ENCODE measurements at regions not wholly inside any gene's neighbourhood (a gene's known extent, or its start where the extent isn't known, plus 50 kb on each side); places are given as distances from the start of the nearest gene placed in this dataset.

DNA sequence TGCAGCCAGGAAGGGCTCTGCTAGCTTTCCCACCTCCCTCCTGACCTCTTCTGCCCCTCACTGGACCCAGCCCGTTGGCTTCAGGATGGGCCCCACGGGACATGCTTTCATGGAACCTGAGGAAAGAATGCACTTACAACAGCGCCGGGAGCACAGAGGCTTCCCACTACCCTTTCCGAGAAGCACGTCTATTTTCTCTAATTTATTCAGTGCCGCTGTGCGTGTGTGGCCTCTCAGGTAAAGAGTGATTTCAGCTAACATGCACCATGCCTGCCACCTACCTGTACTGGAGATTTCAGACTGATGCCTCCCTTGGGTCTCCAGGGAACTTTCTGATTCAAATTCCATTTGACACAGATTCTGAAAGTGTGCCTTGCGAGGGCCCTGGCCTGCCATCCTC is 140.1 kb downstream of the CYLD start:
- H3K36me3 Mint-ChIP-seq (ENCODE audit: low read depth): no peaks in the 10 kb centered on the region
- H3K4me3 Mint-ChIP-seq: no peak overlapping the region
- TF ChIP-seq, protein P1, sequence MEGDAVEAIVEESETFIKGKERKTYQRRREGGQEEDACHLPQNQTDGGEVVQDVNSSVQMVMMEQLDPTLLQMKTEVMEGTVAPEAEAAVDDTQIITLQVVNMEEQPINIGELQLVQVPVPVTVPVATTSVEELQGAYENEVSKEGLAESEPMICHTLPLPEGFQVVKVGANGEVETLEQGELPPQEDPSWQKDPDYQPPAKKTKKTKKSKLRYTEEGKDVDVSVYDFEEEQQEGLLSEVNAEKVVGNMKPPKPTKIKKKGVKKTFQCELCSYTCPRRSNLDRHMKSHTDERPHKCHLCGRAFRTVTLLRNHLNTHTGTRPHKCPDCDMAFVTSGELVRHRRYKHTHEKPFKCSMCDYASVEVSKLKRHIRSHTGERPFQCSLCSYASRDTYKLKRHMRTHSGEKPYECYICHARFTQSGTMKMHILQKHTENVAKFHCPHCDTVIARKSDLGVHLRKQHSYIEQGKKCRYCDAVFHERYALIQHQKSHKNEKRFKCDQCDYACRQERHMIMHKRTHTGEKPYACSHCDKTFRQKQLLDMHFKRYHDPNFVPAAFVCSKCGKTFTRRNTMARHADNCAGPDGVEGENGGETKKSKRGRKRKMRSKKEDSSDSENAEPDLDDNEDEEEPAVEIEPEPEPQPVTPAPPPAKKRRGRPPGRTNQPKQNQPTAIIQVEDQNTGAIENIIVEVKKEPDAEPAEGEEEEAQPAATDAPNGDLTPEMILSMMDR (IDR thresholded peaks at IDR 0.05): no peak
- peaks cover 5% of the 10 kb centered on the region for H3K27me3 Mint-ChIP-seq (ENCODE audit: insufficient read depth)
- peaks cover 22% of the 10 kb centered on the region; the same call in 1 of the 2 replicates for H3K9me3 Mint-ChIP-seq
- H3K4me1 Mint-ChIP-seq (ENCODE audit: low read depth): no peaks in the 10 kb centered on the region
- DNase-seq: no peak
- no peak overlapping the region for H3K27ac Mint-ChIP-seq

DNA sequence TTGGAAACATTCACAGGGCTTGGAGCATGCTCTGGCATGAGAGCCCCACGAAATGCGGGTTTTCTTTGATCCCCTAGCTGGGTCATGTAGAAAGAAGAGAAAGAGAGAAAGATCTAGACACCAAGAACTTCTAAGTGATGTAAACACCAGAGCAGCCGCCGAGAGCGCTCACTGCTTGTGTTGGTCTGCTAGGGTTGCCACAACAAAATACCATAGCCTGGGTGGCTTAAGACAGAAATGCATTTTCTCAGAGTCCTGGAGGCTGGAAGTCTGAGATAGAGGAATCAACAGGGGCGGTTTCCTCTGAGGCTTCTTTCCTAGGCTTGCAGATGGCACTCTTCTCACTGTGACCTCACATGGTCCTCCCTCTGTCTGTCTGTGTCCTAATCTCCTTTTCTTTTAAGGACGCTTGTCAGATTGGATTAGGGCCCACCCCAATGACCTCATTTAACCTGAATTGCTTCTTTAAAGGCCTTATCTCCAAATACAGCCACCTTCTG is 139.5 kb downstream of the CYLD start:
- Mint-ChIP-seq H3K4me3 (no peak overlapping the region), H3K9me3 (peaks cover 22% of the 10 kb centered on the region; the same call in 1 of the 2 replicates), H3K27ac (no peak overlapping the region), H3K36me3 (ENCODE audit: low read depth) (no peaks in the 10 kb centered on the region), H3K27me3 (ENCODE audit: insufficient read depth) (peaks cover 5% of the 10 kb centered on the region), H3K4me1 (ENCODE audit: low read depth) (no peaks in the 10 kb centered on the region)
- TF ChIP-seq, protein P1 (IDR thresholded peaks at IDR 0.05): no peak
- no peak for DNase-seq

DNA sequence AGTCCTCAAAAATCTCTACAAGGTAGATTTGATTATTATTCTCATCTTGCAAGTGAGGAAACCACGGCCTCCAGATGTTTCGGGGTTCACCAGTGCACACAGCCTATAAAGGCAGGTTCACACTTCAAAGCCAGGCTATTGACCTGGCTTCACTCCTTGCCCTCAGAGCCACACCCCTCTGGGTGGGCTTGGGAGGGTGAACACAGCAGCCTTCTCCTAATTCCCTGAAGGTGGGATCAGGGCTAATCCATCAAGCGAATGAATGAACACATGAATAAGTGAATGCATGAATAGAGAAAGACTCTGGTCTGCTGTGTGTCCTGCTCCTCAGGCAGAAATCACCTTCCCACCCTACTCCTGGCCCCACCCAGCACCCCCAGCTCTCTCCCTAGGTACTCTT is 139.0 kb downstream of the CYLD start:
- H3K27me3 Mint-ChIP-seq (ENCODE audit: insufficient read depth): peaks cover 5% of the 10 kb centered on the region
- TF ChIP-seq, protein P1 (IDR thresholded peaks at IDR 0.05): no peak
- H3K36me3 Mint-ChIP-seq (ENCODE audit: low read depth): no peaks in the 10 kb centered on the region

DNA sequence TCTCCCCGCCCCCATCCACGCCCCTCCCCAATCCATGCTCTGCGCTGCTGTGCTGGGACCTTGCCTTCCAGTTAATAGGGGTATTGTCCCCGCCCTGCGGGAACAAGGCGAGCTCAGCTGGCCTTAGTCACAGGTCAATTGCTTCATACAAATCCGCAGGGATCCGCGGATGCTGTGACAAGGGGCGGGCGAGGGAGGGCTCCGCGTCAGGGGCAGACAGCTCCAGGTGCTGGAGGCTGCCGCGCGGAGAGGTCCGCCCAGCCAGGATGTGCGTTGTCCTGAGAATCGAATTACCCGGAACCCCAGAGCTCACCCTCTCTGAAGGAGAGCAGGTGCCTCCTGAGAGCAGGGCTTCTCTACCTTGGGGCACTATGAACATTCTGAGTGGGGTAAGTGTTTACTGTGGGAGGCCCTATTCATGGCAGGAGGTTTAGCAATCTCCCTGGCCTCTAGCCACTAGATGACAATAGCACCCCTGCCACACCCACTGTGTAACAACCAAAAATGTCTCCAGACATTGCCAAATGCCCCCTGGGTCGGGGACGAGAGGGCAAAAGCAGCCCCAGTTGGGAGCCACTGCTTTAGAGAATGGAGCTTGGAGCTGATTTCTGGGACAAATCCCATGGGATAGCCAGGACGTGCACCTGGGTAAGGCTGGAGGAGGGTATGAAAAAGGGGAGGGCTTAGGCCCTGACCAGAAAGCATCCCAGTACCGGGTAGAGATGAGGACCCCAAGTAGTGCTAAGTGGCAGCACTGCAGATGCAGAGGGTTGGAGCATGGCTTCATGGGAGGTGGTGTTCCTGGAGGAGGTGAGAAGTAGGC is 138.2 kb downstream of the CYLD start:
- Mint-ChIP-seq H3K9me3 (peaks cover 22% of the 10 kb centered on the region; the same call in 1 of the 2 replicates), H3K4me1 (ENCODE audit: low read depth) (no peaks in the 10 kb centered on the region), H3K36me3 (ENCODE audit: low read depth) (no peaks in the 10 kb centered on the region), H3K27ac (no peak overlapping the region), H3K4me3 (no peak overlapping the region), H3K27me3 (ENCODE audit: insufficient read depth) (peaks cover 5% of the 10 kb centered on the region)
- no peak for DNase-seq
- TF ChIP-seq, protein P1 (IDR thresholded peaks at IDR 0.05): no peak

More for the DNA sequence above, 139.0 kb downstream of the CYLD start:
- H3K4me3 Mint-ChIP-seq: no peak overlapping the region
- H3K9me3 Mint-ChIP-seq: peaks cover 22% of the 10 kb centered on the region; the same call in 1 of the 2 replicates
- no peaks in the 10 kb centered on the region for H3K4me1 Mint-ChIP-seq (ENCODE audit: low read depth)
- DNase-seq: no peak
- no peak overlapping the region for H3K27ac Mint-ChIP-seq

DNA sequence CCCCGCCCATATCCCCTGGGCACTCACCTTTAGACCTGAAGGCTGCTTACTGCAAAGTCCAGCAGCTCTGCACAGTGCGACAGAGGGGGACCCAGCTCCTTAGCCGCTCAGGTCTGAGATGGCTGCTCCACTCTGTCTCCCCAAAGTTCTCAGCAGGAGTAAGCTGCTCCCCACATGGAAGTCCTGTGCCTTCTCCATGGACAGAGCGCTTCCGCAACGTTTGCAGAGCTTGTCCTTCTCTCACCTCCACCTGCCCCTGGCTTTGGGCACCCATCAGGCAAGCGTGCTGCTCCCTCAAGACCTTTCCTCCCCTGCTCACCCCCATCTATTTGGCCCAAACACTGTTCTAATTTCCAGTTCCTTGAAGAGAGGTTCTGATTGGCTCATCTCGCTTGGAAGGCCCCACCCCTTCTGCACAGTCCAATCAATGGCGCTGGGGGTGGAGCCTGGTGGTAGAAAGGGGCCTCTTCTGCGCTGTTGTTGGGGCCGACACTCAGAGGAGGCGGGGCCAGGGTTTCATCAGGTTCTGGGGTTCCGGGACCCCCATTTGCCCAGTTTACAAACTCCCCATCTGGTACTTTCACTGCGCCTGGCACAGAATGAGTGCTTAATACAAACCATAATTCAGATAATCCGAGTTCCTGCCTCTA is 137.2 kb downstream of the CYLD start:
- TF ChIP-seq, protein P1 (IDR thresholded peaks at IDR 0.05): no peak

More for the DNA sequence above, 137.2 kb downstream of the CYLD start:
- DNase-seq: no peak
- Mint-ChIP-seq H3K27ac (no peak overlapping the region), H3K4me3 (no peak overlapping the region), H3K27me3 (ENCODE audit: insufficient read depth) (peaks cover 5% of the 10 kb centered on the region), H3K4me1 (ENCODE audit: low read depth) (no peaks in the 10 kb centered on the region), H3K9me3 (peaks cover 18% of the 10 kb centered on the region; the same call in 1 of the 2 replicates), H3K36me3 (ENCODE audit: low read depth) (no peaks in the 10 kb centered on the region)

All from HFFc6 (cell line).